ENCODE measurements at regions not wholly inside any gene's neighbourhood (a gene's known extent, or its start where the extent isn't known, plus 50 kb on each side); places are given as distances from the start of the nearest gene placed in this dataset.

- TF ChIP-seq CTCF (IDR thresholded peaks at IDR 0.05) (no peak), POLR2A (IDR thresholded peaks at IDR 0.05) (no peak)
Observed at GRCh38 chr2:129689653-129690448, 289.6 kb upstream of the RAB6C start.

Measured in Peyer's patch (tissue), 4 donors.